ENCODE measurements at regions not wholly inside any gene's neighbourhood (a gene's known extent, or its start where the extent isn't known, plus 50 kb on each side); places are given as distances from the start of the nearest gene placed in this dataset.
"Not testable (repeated sequence)": the region's sequence is repeated elsewhere in the genome, so short reads cannot be mapped to it uniquely, and the experiment has no call there.

GRCh38 chr5:25688156-25688555, 1043.4 kb upstream of the CDH10 start:
- Histone ChIP-seq H4K20me1 (ENCODE audit: control insufficient read depth, extremely low read depth, insufficient read depth, low read length) (no peaks in the 10 kb centered on the region), H3K27ac (ENCODE audit: insufficient read depth, low read length) (no peak overlapping the region), H3K4me3 (replicated peaks in 1 of 4; ENCODE audit: control extremely low read depth in 1 of 4, insufficient read depth in 1 of 4, low read depth in 3 of 4, low read length in 4 of 4) (no peak overlapping the region), H3K9me3 (ENCODE audit: control insufficient read depth, insufficient read depth, low read depth, low read length) (no peaks in the 10 kb centered on the region), H3K36me3 (ENCODE audit: control insufficient read depth, insufficient read depth, low read length) (no peaks in the 10 kb centered on the region), H3K4me1 (ENCODE audit: control insufficient read depth, extremely low read depth, insufficient read depth, low read length) (no peaks in the 10 kb centered on the region), H3K4me2 (ENCODE audit: extremely low read depth, insufficient read depth, low read length) (no peak overlapping the region), H3K79me2 (ENCODE audit: control insufficient read depth, insufficient read depth, low read length) (no peaks in the 10 kb centered on the region), H3K27me3 (ENCODE audit: control insufficient read depth, insufficient read depth, low read length) (no peaks in the 10 kb centered on the region), H3K9ac (ENCODE audit: insufficient read depth, low read length) (no peak overlapping the region), H2AFZ (ENCODE audit: low read length) (no peak overlapping the region)
- DNase-seq (ENCODE audit: low read depth in 2 of 2) = no peak
- TF ChIP-seq EZH2 (IDR thresholded peaks at IDR 0.05; ENCODE audit: low read length, missing control alignments) = no peak
- no peak for TF ChIP-seq CTCF (conservative IDR thresholded peaks at IDR 0.05 in 1 of 2, IDR thresholded peaks at IDR 0.05 in 1 of 2; ENCODE audit: low read depth in 1 of 2, low read length in 2 of 2)

- Histone ChIP-seq H3K9me3 (ENCODE audit: control insufficient read depth, insufficient read depth, low read depth, low read length) (no peaks in the 10 kb centered on the region), H3K9ac (ENCODE audit: insufficient read depth, low read length) (no peak overlapping the region), H3K4me3 (replicated peaks in 1 of 4; ENCODE audit: control extremely low read depth in 1 of 4, insufficient read depth in 1 of 4, low read depth in 3 of 4, low read length in 4 of 4) (no peak overlapping the region), H3K4me2 (ENCODE audit: extremely low read depth, insufficient read depth, low read length) (no peak overlapping the region), H3K4me1 (ENCODE audit: control insufficient read depth, extremely low read depth, insufficient read depth, low read length) (no peaks in the 10 kb centered on the region), H2AFZ (ENCODE audit: low read length) (no peak overlapping the region), H3K27ac (ENCODE audit: insufficient read depth, low read length) (no peak overlapping the region), H3K36me3 (ENCODE audit: control insufficient read depth, insufficient read depth, low read length) (no peaks in the 10 kb centered on the region), H3K79me2 (ENCODE audit: control insufficient read depth, insufficient read depth, low read length) (no peaks in the 10 kb centered on the region), H4K20me1 (ENCODE audit: control insufficient read depth, extremely low read depth, insufficient read depth, low read length) (no peaks in the 10 kb centered on the region), H3K27me3 (ENCODE audit: control insufficient read depth, insufficient read depth, low read length) (no peaks in the 10 kb centered on the region)
- DNase-seq (ENCODE audit: low read depth in 2 of 2) = no peak
- TF ChIP-seq CTCF (conservative IDR thresholded peaks at IDR 0.05 in 1 of 2, IDR thresholded peaks at IDR 0.05 in 1 of 2; ENCODE audit: low read depth in 1 of 2, low read length in 2 of 2) = no peak
- no peak for TF ChIP-seq EZH2 (IDR thresholded peaks at IDR 0.05; ENCODE audit: low read length, missing control alignments)
Observed at GRCh38 chr5:25669645-25670401, 1025.0 kb upstream of the CDH10 start.

- Histone ChIP-seq H3K4me2 (ENCODE audit: extremely low read depth, insufficient read depth, low read length) (no peak overlapping the region), H3K27me3 (ENCODE audit: control insufficient read depth, insufficient read depth, low read length) (no peaks in the 10 kb centered on the region), H2AFZ (ENCODE audit: low read length) (no peak overlapping the region), H3K4me1 (ENCODE audit: control insufficient read depth, extremely low read depth, insufficient read depth, low read length) (no peaks in the 10 kb centered on the region), H3K4me3 (replicated peaks in 1 of 4; ENCODE audit: control extremely low read depth in 1 of 4, insufficient read depth in 1 of 4, low read depth in 3 of 4, low read length in 4 of 4) (no peak overlapping the region), H3K36me3 (ENCODE audit: control insufficient read depth, insufficient read depth, low read length) (no peaks in the 10 kb centered on the region), H3K79me2 (ENCODE audit: control insufficient read depth, insufficient read depth, low read length) (no peaks in the 10 kb centered on the region), H4K20me1 (ENCODE audit: control insufficient read depth, extremely low read depth, insufficient read depth, low read length) (no peaks in the 10 kb centered on the region), H3K9ac (ENCODE audit: insufficient read depth, low read length) (no peak overlapping the region), H3K9me3 (ENCODE audit: control insufficient read depth, insufficient read depth, low read depth, low read length) (no peaks in the 10 kb centered on the region), H3K27ac (ENCODE audit: insufficient read depth, low read length) (no peak overlapping the region)
- TF ChIP-seq EZH2 (IDR thresholded peaks at IDR 0.05; ENCODE audit: low read length, missing control alignments) (no peak), CTCF (conservative IDR thresholded peaks at IDR 0.05 in 1 of 2, IDR thresholded peaks at IDR 0.05 in 1 of 2; ENCODE audit: low read depth in 1 of 2, low read length in 2 of 2) (no peak)
- no peak for DNase-seq (ENCODE audit: low read depth in 2 of 2)
Observed at GRCh38 chr5:25662610-25663009, 1017.8 kb upstream of the CDH10 start.

- H2AFZ ChIP-seq (ENCODE audit: low read length); H3K4me2 ChIP-seq (ENCODE audit: extremely low read depth, insufficient read depth, low read length); H3K9me3 ChIP-seq (ENCODE audit: control insufficient read depth, insufficient read depth, low read depth, low read length); H3K4me1 ChIP-seq (ENCODE audit: control insufficient read depth, extremely low read depth, insufficient read depth, low read length); H3K79me2 ChIP-seq (ENCODE audit: control insufficient read depth, insufficient read depth, low read length); H3K27ac ChIP-seq (ENCODE audit: insufficient read depth, low read length); H3K27me3 ChIP-seq (ENCODE audit: control insufficient read depth, insufficient read depth, low read length); H3K9ac ChIP-seq (ENCODE audit: insufficient read depth, low read length); H3K4me3 ChIP-seq (replicated peaks in 1 of 4; ENCODE audit: control extremely low read depth in 1 of 4, insufficient read depth in 1 of 4, low read depth in 3 of 4, low read length in 4 of 4); DNase-seq (ENCODE audit: low read depth in 2 of 2); H3K36me3 ChIP-seq (ENCODE audit: control insufficient read depth, insufficient read depth, low read length); H4K20me1 ChIP-seq (ENCODE audit: control insufficient read depth, extremely low read depth, insufficient read depth, low read length): not testable (repeated sequence)
Observed at GRCh38 chr5:25650316-25650715, 1005.5 kb upstream of the CDH10 start.

Measured in fibroblast of lung (primary cell).